Mucosa of descending colon (tissue), 3 donors: ENCODE measurements at regions not wholly inside any gene's neighbourhood (a gene's known extent, or its start where the extent isn't known, plus 50 kb on each side); places are given as distances from the start of the nearest gene placed in this dataset.

Experiments used
- ATAC-seq: fragments of 200-7000 bp; cut with Tn5 transposase; one replicate; pipeline ENCODE4 v1.9.1; 2020; ENCODE audit warnings: mild to moderate bottlenecking, moderate library complexity
- DNase-seq, 3 donors: peaks; one replicate each; pipeline ENCODE4 v3.0.0-alpha.2; 2020
- H3K36me3 ChIP-seq: fragments of 200-600 bp; one replicate; pipeline ENCODE4 v1.8.0; 2021; ENCODE audit warnings: low read depth, mild to moderate bottlenecking
- H3K4me1 ChIP-seq: fragments of 200-600 bp; one replicate; pipeline ENCODE4 v1.8.0; 2021; ENCODE audit warnings: low read depth, mild to moderate bottlenecking
- H3K4me3 ChIP-seq: fragments of 200-600 bp; one replicate; pipeline ENCODE4 v1.8.0; 2021; ENCODE audit warnings: mild to moderate bottlenecking
- H3K9me3 ChIP-seq: fragments of 200-600 bp; one replicate; pipeline ENCODE4 v1.8.0; 2021; ENCODE audit warnings: mild to moderate bottlenecking
- CTCF ChIP-seq: fragments of 200-600 bp; IDR thresholded peaks from one replicate; pipeline ENCODE4 v1.8.0; 2022; ENCODE audit warnings: antibody characterized with exemption, mild to moderate bottlenecking
- intact Hi-C, 2 donors: fragments of 100-400 bp; cut with DNase I in 1 of 2; cut with micrococcal nuclease in 1 of 2; formaldehyde crosslinking; loops; one replicate each; pipeline versions ENCODE4 v1.11.0 to v1.11.1; 2022; cut with DNase I, micrococcal nuclease
- donor health status: DM: no; HTN: no; CAD: no; lungs with moderate emphysema.
- donor health status: DM: no; HTN: no; CAD: no.
- donor health status: DM: no; HTN: yes; CAD: no.

- no peak for ATAC-seq
- no peaks in the 10 kb centered on the region for H3K4me1 ChIP-seq
- H3K36me3 ChIP-seq = no peaks in the 10 kb centered on the region
- DNase-seq = no peak
- no peak for TF ChIP-seq CTCF
- H3K9me3 ChIP-seq = no peaks in the 10 kb centered on the region
- intact Hi-C loops = no loop called here
- no peak overlapping the region for H3K4me3 ChIP-seq
Measured at GRCh38 chr4:137663251-137664045, 131.2 kb upstream of the PCDH18 start.

GRCh38 chr4:137661693-137662092 is 129.4 kb upstream of the PCDH18 start:
- DNase-seq = no peak
- Histone ChIP-seq H3K36me3 (no peaks in the 10 kb centered on the region), H3K9me3 (no peaks in the 10 kb centered on the region), H3K4me3 (no peak overlapping the region), H3K4me1 (no peaks in the 10 kb centered on the region)
- ATAC-seq = no peak
- no peak for TF ChIP-seq CTCF
- intact Hi-C loops = no loop called here

- Histone ChIP-seq H3K4me3 (no peak overlapping the region), H3K4me1 (no peaks in the 10 kb centered on the region), H3K36me3 (no peaks in the 10 kb centered on the region), H3K9me3 (no peaks in the 10 kb centered on the region)
- DNase-seq = no peak
- no peak for TF ChIP-seq CTCF
- no peak for ATAC-seq
- intact Hi-C loops = no loop called here
Measured at GRCh38 chr4:137660211-137660610, 127.9 kb upstream of the PCDH18 start.

- H3K36me3 ChIP-seq = no peaks in the 10 kb centered on the region
- TF ChIP-seq CTCF = no peak
- H3K9me3 ChIP-seq = no peaks in the 10 kb centered on the region
- intact Hi-C loops = no loop called here
- DNase-seq = no peak
- no peaks in the 10 kb centered on the region for H3K4me1 ChIP-seq
- ATAC-seq = no peak
- no peak overlapping the region for H3K4me3 ChIP-seq
Measured at GRCh38 chr4:137659431-137659830, 127.1 kb upstream of the PCDH18 start.

- intact Hi-C loops = no loop called here
- Histone ChIP-seq H3K4me3 (no peak overlapping the region), H3K4me1 (no peaks in the 10 kb centered on the region), H3K9me3 (no peaks in the 10 kb centered on the region), H3K36me3 (no peaks in the 10 kb centered on the region)
- DNase-seq = no peak
- TF ChIP-seq CTCF = no peak
- no peak for ATAC-seq
Measured at GRCh38 chr4:137656661-137657060, 124.4 kb upstream of the PCDH18 start.
